GM10248 (cell line): ENCODE measurements at regions not wholly inside any gene's neighbourhood (a gene's known extent, or its start where the extent isn't known, plus 50 kb on each side); places are given as distances from the start of the nearest gene placed in this dataset.

Experiments
- CTCF ChIA-PET: fragments of 300-600 bp; sonication (Branson Sonifier 250); formaldehyde crosslinking; extraction: SDS; loops from one replicate; lab custom pipeline; 2021; ENCODE audit warnings: antibody characterized with exemption; lab: Yijun Ruan, JAX
- POLR2A ChIA-PET: fragments of 350-650 bp; sonication (Branson Sonifier 250); formaldehyde crosslinking; extraction: SDS; loops from one replicate; lab custom pipeline; 2020; ENCODE audit warnings: antibody characterized with exemption; lab: Yijun Ruan, JAX
- DNase-seq: peaks from one replicate; pipeline ENCODE4 v3.0.0; 2012; ENCODE audit errors: extremely low spot score
- TF ChIP-seq, protein P1 (sequence below): IDR thresholded peaks from 2 replicates; pipeline ENCODE4 v1.5.1; 2012; ENCODE audit warnings: mild to moderate bottlenecking, low read depth; ENCODE audit errors: extremely low read depth, missing control alignments, control extremely low read depth

- DNase-seq: no peak
- CTCF ChIA-PET: interaction anchor here (0.6 kb wide), 1 partner anchor 8 kb away, joined by 3 read pairs; no protein-coding TSS in a partner anchor
- POLR2A ChIA-PET: no interaction called here
- TF ChIP-seq, protein P1, sequence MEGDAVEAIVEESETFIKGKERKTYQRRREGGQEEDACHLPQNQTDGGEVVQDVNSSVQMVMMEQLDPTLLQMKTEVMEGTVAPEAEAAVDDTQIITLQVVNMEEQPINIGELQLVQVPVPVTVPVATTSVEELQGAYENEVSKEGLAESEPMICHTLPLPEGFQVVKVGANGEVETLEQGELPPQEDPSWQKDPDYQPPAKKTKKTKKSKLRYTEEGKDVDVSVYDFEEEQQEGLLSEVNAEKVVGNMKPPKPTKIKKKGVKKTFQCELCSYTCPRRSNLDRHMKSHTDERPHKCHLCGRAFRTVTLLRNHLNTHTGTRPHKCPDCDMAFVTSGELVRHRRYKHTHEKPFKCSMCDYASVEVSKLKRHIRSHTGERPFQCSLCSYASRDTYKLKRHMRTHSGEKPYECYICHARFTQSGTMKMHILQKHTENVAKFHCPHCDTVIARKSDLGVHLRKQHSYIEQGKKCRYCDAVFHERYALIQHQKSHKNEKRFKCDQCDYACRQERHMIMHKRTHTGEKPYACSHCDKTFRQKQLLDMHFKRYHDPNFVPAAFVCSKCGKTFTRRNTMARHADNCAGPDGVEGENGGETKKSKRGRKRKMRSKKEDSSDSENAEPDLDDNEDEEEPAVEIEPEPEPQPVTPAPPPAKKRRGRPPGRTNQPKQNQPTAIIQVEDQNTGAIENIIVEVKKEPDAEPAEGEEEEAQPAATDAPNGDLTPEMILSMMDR: no peak
These were observed 84.7 kb upstream of the TP53I11 start for GRCh38 chr11:45035413-45035812.

DNA sequence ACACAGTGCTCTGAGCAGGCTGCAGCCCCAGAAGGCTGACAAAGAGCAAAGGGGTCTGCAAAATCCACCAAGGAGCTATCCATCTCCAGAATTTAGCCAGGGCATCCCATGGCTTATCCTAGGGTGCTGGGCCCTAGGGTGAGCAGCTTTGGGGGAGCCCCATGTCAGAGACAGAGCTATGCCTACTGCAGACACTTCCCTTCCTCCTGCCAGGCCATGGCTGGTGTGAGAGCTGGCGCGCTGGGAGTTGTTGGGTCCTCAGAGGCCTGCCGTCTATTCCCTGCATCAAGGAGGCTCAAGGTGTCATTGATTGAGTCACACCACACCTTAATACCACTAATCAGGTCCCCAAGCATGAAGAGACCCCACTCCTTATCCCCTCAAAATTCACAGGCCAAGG is 85.3 kb upstream of the TP53I11 start:
- CTCF ChIA-PET: no interaction called here
- TF ChIP-seq, protein P1: no peak
- DNase-seq: no peak
- POLR2A ChIA-PET: no interaction called here

GRCh38 chr11:45036733-45037132 is 86.0 kb upstream of the TP53I11 start:
- TF ChIP-seq, protein P1: no peak
- CTCF ChIA-PET: no interaction called here
- POLR2A ChIA-PET: no interaction called here
- DNase-seq: no peak

DNA sequence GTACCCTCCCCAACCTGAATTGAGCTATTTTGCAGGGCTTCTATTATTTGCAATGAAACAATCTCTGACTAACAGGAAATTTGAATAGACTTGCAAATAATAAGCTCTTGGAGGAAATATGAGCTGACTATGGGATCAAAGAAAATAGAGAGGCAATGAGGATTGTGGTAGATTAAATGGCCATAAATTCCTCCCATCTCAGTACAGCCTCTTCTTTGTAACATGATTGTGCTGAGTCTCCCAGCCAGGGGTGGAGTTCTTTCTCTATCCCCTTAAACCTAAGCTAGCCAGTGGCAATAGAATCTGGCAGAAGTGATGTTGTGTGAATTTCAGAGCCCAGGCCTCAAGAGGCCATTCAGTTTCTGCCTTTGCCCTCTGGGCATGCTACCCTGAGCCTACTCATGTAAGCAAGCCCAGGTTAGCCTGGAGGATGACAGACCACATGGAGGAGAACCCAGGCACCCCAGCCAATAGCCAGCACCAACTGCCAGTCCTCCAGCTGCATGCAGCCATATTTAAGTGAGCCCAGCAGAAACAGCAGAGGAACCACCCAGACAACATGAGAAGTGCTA is 86.8 kb upstream of the TP53I11 start:
- ChIA-PET CTCF (interaction anchor here (1.5 kb wide), 1 partner anchor 8 kb away, joined by 5 read pairs; no protein-coding TSS in a partner anchor), POLR2A (no interaction called here)
- DNase-seq: no peak
- TF ChIP-seq, protein P1: no peak

GRCh38 chr11:45038923-45039322 is 88.2 kb upstream of the TP53I11 start:
- ChIA-PET POLR2A (no interaction called here), CTCF (interaction anchor here (1.0 to 1.5 kb wide), 2 partner anchors 19 to 32 kb away, joined by 3 to 4 read pairs; no protein-coding TSS in a partner anchor)
- TF ChIP-seq, protein P1: no peak
- no peak for DNase-seq

DNA sequence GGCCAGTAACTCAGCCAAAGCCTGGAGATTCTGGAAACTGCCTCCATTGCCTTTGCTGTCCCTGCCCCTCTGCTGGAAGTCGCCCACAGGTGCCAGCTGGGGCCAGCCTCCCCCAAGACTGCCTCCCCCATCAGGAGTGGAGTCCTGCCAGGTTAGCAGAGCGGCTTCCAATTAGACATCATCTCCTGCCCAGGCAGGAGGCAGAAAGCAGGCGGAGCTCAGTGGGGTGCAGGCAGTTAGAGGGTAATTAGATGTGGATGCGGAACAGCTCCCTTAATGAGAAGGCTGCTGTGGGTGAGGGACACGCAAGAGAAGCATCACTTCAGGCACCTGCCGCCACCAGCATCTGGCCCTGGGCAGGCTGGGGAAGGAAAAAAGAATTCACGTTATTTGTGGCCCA is 90.9 kb upstream of the TP53I11 start:
- ChIA-PET POLR2A (no interaction called here), CTCF (interaction anchor here (1.2 to 3.5 kb wide), 3 partner anchors 9 to 114 kb away, joined by 3 to 8 read pairs (median 5); no protein-coding TSS in a partner anchor)
- TF ChIP-seq, protein P1: no peak
- DNase-seq: no peak

DNA sequence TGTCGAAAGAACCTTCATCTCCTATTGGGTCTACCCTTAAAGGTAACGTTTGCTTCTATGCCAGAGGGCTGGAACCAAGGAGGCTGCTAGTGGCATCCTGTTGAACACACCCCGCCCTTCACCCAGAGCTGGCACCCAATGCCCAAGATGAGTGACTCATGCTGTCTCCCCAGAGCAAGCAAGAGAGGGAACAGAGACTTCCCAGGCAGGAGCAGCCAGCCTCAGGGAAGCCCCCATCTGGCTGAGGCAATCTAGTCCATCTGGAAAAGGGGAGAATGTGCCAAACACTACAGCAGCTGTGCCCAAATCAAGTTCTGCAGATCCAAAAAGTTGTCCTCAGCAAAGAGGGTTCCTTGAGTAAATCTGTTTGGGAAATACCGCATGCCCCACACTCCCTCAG is 91.9 kb upstream of the TP53I11 start:
- CTCF ChIA-PET: interaction anchor here (0.9 to 3.5 kb wide), 2 partner anchors 7 to 23 kb away, joined by 3 to 8 read pairs; no protein-coding TSS in a partner anchor
- no peak for DNase-seq

More for the DNA sequence above, 91.9 kb upstream of the TP53I11 start:
- TF ChIP-seq, protein P1: no peak
- POLR2A ChIA-PET: no interaction called here
